ENCODE measurements at regions not wholly inside any gene's neighbourhood (a gene's known extent, or its start where the extent isn't known, plus 50 kb on each side); places are given as distances from the start of the nearest gene placed in this dataset.
"Not testable (repeated sequence)": the region's sequence is repeated elsewhere in the genome, so short reads cannot be mapped to it uniquely, and the experiment has no call there.

- no peak overlapping the region for H3K4me3 Mint-ChIP-seq
- DNase-seq = no peak
- H3K9me3 Mint-ChIP-seq = 0 out of 2 replicates have a peak, but pooled peaks cover 5% of the 10 kb centered on the region
- H3K4me1 Mint-ChIP-seq (ENCODE audit: low read depth) = no peaks in the 10 kb centered on the region
- no peak for TF ChIP-seq CTCF (IDR thresholded peaks at IDR 0.05)
- no peak overlapping the region for H3K27ac Mint-ChIP-seq
- H3K27me3 Mint-ChIP-seq (ENCODE audit: insufficient read depth) = no peaks in the 10 kb centered on the region
- no peaks in the 10 kb centered on the region for H3K36me3 Mint-ChIP-seq (ENCODE audit: low read depth)
Observed at GRCh38 chr5:124825250-124825982, 79.0 kb upstream of the ZNF608 start.

- Mint-ChIP-seq H3K36me3 (ENCODE audit: low read depth) (no peaks in the 10 kb centered on the region), H3K4me1 (ENCODE audit: low read depth) (no peaks in the 10 kb centered on the region), H3K27me3 (ENCODE audit: insufficient read depth) (no peaks in the 10 kb centered on the region)
Observed at GRCh38 chr5:124825983-124826337, 79.5 kb upstream of the ZNF608 start.

DNA sequence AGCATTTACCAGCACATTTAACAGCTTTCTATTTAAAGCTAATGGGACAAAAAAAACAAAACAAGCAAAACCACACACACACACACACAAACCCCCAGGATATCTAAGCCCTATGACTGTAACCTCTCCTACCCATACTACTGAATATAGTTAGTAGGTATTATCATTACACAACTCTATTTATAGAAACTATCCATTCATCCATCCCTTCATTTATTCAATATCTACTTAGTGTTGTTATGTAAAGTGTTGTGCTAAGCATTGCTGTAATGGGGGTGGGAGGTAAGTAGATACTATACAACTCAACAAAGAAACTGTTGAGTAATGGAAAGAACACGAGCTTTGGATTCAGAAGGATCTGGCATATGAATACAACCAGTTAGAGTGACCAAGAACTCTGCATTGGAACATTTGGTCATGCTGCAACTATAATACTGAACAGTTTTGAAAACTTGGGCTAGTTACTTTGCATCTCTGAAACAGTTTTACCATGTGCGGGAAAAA, 82.3 kb upstream of the ZNF608 start:
- Mint-ChIP-seq H3K36me3 (ENCODE audit: low read depth) (no peaks in the 10 kb centered on the region), H3K4me3 (no peak overlapping the region), H3K9me3 (peaks cover 9% of the 10 kb centered on the region; the same call in 1 of the 2 replicates), H3K27me3 (ENCODE audit: insufficient read depth) (no peaks in the 10 kb centered on the region), H3K4me1 (ENCODE audit: low read depth) (no peaks in the 10 kb centered on the region), H3K27ac (no peak overlapping the region)
- no peak for TF ChIP-seq CTCF (IDR thresholded peaks at IDR 0.05)
- no peak for DNase-seq

More at GRCh38 chr5:124825983-124826337, 79.5 kb upstream of the ZNF608 start:
- H3K27ac Mint-ChIP-seq = no peak overlapping the region
- 0 out of 2 replicates have a peak, but pooled peaks cover 5% of the 10 kb centered on the region for H3K9me3 Mint-ChIP-seq
- no peak for DNase-seq
- H3K4me3 Mint-ChIP-seq = no peak overlapping the region
- no peak for TF ChIP-seq CTCF (IDR thresholded peaks at IDR 0.05)

GRCh38 chr5:124831687-124832240, 85.3 kb upstream of the ZNF608 start:
- no peak for DNase-seq
- no peaks in the 10 kb centered on the region for H3K4me1 Mint-ChIP-seq (ENCODE audit: low read depth)
- TF ChIP-seq CTCF (IDR thresholded peaks at IDR 0.05) = no peak
- no peaks in the 10 kb centered on the region for H3K36me3 Mint-ChIP-seq (ENCODE audit: low read depth)
- peaks cover 15% of the 10 kb centered on the region for H3K9me3 Mint-ChIP-seq
- H3K27ac Mint-ChIP-seq = no peak overlapping the region
- no peaks in the 10 kb centered on the region for H3K27me3 Mint-ChIP-seq (ENCODE audit: insufficient read depth)
- no peak overlapping the region for H3K4me3 Mint-ChIP-seq

DNA sequence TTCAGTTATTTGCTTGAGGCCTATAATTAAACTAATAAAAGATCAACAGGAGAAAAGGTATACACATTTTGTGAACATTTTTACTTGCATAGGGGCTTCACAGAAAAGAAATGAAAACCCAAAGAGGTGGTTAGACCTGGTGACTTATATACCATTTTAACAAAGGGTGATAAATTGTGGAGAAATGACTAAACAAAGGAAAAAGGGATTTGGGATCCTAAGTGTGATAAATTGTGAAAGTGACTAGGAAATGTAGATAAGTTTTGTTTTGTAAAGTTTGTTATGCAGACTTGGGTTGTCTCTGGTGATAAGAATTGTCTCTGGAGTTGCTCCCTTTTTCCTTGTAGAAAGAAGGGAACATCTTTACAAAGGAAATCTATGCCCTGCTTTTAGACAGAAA, 86.1 kb upstream of the ZNF608 start:
- Mint-ChIP-seq H3K9me3 (peaks cover 15% of the 10 kb centered on the region), H3K4me3 (no peak overlapping the region), H3K27ac (no peak overlapping the region), H3K36me3 (ENCODE audit: low read depth) (no peaks in the 10 kb centered on the region), H3K4me1 (ENCODE audit: low read depth) (no peaks in the 10 kb centered on the region), H3K27me3 (ENCODE audit: insufficient read depth) (no peaks in the 10 kb centered on the region)
- no peak for TF ChIP-seq CTCF (IDR thresholded peaks at IDR 0.05)
- DNase-seq = no peak

GRCh38 chr5:124836314-124836713, 89.9 kb upstream of the ZNF608 start:
- H3K27ac Mint-ChIP-seq; H3K36me3 Mint-ChIP-seq (ENCODE audit: low read depth); H3K4me3 Mint-ChIP-seq: not testable (repeated sequence)

More at GRCh38 chr5:124836314-124836713, 89.9 kb upstream of the ZNF608 start:
- not testable (repeated sequence) for H3K27me3 Mint-ChIP-seq (ENCODE audit: insufficient read depth); H3K4me1 Mint-ChIP-seq (ENCODE audit: low read depth); DNase-seq
- peaks cover 15% of the 10 kb centered on the region for H3K9me3 Mint-ChIP-seq

Data from HFFc6 (cell line).